Renal cortical epithelial cell (primary cell): ENCODE measurements at regions not wholly inside any gene's neighbourhood (a gene's known extent, or its start where the extent isn't known, plus 50 kb on each side); places are given as distances from the start of the nearest gene placed in this dataset.

ENCODE experiments used
- DNase-seq: peaks from one replicate; pipeline ENCODE4 v3.0.0-alpha.2; 2011; ENCODE audit warnings: low read depth

GRCh38 chr6:139860203-139860602 is 485.8 kb upstream of the CITED2 start:
- DNase-seq: no peak

DNA sequence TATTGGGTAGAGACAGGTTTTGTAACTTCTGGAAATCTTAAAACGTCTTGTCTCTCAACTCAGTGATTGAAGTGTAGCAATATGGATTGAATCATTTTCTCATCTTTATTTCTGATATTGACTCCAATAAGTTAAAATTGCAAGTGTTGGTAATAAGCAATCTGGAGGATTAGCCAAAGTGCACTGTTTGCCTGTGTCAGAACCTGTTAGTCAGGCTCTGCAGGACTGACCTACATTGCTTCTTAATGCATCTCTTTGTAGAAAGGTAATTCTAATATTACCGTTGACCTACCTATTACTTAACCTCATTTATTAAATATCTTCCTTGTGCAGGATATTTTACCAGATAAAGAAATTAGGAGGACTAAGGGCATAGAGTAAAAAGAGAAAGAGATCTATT is 484.0 kb upstream of the CITED2 start:
- DNase-seq: no peak

- no peak for DNase-seq
Observed at GRCh38 chr6:139857143-139857542, 482.7 kb upstream of the CITED2 start.

DNA sequence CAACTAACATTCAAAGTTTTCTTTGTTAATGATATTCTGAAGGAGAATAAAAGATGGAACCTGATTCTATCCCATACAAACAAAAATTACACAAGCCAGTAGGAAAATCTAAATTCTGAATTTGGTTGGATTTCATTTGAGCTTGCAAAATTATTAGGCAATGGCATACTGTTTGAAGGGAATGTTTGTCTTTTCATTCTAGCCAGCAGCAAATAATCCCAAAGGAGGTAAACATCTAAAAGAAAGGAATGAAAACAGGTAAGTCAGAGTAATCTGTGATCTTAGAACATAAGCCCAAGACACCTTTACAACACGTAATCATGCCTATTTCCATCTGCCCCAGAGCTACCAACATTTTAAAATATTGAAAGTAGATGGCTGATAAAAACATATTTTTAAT is 482.1 kb upstream of the CITED2 start:
- no peak for DNase-seq

- peak; percentile 79 for DNase-seq
Observed at GRCh38 chr6:139855671-139856311, 481.3 kb upstream of the CITED2 start.

- peak; percentile 99 for DNase-seq
Observed at GRCh38 chr6:139853302-139853992, 479.0 kb upstream of the CITED2 start.

GRCh38 chr6:139852488-139853140 is 478.2 kb upstream of the CITED2 start:
- peak; percentile 60 for DNase-seq

- no peak for DNase-seq
Observed at GRCh38 chr6:139852067-139852466, 477.6 kb upstream of the CITED2 start.

GRCh38 chr6:139851206-139851605 is 476.8 kb upstream of the CITED2 start:
- no peak for DNase-seq

GRCh38 chr6:139850512-139850911 is 476.1 kb upstream of the CITED2 start:
- no peak for DNase-seq

DNA sequence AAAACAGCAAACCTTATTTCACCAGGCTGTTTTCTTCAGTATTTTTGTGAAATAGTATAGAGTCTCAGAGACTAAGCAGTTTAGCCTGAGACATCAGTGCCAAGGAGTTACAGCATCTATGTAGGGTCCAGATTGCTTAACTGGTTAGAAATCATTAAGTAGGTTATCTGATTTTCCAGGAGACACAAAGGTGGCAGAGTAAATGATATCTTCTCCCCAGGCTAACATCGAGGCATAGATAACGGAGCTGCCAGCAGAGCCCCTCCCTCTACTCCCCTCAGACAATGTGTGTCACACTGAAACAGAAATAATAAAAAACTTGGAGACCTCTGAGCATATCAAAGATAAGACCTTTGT is 473.0 kb upstream of the CITED2 start:
- peak; percentile 41 for DNase-seq

DNA sequence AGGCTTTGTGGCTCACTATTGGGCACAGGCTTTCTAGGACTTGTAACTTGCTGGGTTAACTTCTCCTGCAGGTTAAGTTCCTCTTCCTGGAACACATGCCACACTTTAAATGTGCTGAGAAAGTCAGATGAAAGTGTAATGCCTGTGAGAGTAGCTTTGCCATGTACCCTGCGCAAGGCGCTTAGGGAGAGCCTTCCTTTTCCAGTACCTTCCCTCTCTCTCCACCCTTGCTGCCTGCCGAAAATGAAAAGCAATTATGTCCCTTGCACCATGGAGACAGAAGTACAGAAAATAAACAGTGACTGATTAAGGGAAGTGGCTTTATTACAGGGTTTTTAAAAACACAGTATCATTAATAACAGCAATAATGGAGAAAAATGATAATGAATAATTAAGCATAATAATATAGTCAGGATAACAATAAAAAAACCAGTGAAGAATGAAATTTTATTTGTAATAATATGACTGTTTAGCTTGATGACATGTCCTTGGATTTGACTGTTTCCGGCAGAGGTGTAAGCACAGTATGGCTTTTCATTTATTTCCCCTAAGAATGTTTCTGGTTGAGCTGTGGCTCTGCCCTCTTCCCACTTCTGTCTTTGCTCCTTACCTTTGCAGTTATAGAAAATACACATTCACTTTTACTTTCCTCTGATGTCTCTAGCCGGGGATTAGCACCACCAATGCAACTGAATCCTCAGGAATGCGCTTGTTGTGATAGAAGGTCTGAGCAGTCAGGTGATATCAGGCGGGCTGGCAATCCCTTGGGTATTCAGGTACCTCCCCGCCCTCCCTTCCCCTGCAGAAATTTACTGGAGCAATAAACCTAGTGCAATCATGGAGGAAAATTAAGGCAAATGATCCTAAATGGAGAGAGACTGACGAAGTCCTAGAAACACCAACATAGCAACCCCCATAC is 472.3 kb upstream of the CITED2 start:
- peak; percentile 60 for DNase-seq

DNA sequence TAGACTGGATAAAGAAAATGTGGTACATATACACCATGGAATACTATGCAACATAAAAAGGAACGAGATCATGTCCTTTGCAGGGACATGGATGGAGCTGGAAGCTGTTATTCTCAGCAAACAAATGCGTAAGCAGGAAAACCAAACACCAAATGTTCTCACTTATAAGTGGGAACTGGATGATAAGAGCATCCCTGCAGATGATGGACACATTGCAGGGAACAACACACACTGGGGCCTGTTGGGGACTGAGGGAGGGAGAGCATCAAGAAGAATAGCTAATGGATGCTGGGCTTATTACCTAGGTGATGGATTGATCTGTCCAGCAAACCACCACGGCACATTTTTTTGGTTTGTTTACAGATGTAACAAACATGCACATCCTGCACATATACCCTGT is 470.5 kb upstream of the CITED2 start:
- DNase-seq: no peak

- peak; percentile 19 for DNase-seq
Observed at GRCh38 chr6:139841794-139842215, 467.4 kb upstream of the CITED2 start.

- DNase-seq: no peak
Observed at GRCh38 chr6:139839506-139840156, 465.2 kb upstream of the CITED2 start.

- DNase-seq: no peak
Observed at GRCh38 chr6:139834232-139834631, 459.8 kb upstream of the CITED2 start.

GRCh38 chr6:139833592-139833991 is 459.1 kb upstream of the CITED2 start:
- peak; percentile 73 for DNase-seq

DNA sequence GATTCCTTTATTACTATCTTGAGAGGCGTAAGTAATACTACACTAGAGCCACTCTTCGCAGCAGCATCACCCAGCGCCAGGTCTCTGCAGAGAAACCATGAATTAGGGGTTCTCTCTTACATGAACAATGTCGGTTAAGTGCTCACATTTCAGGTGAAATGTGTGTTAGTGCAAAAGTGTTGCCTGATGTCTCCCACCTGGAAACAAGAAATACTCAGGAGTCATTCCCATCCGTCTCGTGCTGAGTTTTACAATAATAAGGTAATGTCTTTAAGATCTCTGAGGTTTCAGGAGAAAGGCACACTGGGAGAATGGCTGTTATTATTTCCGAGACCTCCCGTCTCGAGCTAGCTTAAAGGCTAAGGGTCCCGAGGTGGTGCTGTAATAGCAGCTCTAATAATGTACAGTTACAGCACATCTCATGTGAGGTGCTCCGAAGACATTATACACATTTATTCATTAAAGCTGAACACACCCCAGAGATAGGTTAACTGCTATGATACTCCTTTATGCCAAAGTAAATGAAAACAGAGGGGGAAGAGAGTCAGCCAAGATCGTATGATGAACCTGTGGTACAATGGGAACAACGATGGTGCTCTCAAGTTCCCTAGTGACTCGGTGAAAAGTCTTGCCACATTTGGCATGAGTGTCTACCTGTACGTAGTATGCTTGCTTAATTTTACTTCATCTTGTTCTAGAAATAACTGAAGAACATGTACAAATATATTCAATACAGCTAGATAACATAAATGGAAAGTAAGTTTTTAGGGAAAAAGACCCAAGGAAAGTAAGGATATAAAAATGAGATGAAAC is 458.3 kb upstream of the CITED2 start:
- no peak for DNase-seq

DNA sequence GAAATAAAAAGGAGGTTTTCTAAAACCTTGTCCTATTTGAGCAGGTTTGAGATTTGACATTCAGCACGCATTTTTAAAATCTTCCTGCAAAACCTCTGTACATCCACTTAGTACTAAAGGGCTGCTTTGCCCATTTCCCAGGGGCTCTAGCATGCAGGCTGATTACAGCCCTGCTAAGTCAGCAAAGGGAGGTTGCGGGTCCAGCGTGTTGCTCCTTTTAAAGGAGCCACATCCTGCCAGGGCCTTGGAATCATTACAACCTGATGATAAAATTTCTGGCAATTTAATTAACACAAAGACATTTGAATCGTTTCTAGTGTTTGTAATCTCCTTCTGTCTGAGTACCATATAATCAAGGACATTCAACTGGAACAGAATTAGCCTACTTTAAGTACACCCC is 455.1 kb upstream of the CITED2 start:
- DNase-seq: no peak

GRCh38 chr6:139828751-139829519 is 454.5 kb upstream of the CITED2 start:
- DNase-seq: no peak
